ENCODE measurements at regions not wholly inside any gene's neighbourhood (a gene's known extent, or its start where the extent isn't known, plus 50 kb on each side); places are given as distances from the start of the nearest gene placed in this dataset.

DNA sequence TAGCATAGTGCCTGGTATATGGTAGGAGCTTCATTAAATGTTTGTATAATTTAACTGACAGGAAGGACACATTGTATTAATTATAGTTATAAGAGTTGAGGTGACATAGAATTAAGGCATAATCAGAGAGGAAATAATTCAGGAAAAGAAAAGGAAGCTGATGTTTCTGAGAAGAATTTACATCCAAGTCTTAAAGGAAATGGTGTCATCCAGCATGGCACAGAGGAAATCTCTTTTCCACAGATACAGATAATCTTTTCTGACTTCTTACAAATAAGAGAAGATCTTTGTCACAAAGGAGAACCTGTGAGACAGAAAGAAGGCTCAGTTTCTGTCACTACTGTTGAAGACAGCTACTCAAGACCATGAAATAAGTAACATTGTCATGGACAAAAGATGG, 222.5 kb downstream of the GJA1 start:
- H3K36me3 ChIP-seq (ENCODE audit: control insufficient read depth in 2 of 2, insufficient read depth in 2 of 2, low read length in 1 of 2) = no peaks in the 10 kb centered on the region
- RAD21 ChIA-PET (ENCODE audit: unreplicated experiment) = no interaction called here
- in situ Hi-C loops (cut with MboI) = no loop called here
- no peak overlapping the region for H3K27ac ChIP-seq (ENCODE audit: control insufficient read depth, insufficient read depth)
- no peak overlapping the region for H3K4me2 ChIP-seq (ENCODE audit: control insufficient read depth, insufficient read depth)
- TF ChIP-seq IKZF2 (IDR thresholded peaks at IDR 0.05) (no peak), RB1 (IDR thresholded peaks at IDR 0.05; ENCODE audit: borderline replicate concordance) (no peak), LARP7 (IDR thresholded peaks at IDR 0.05) (no peak), ZNF274 (IDR thresholded peaks at IDR 0.05; ENCODE audit: insufficient read depth, insufficient read length) (no peak), NFYB (IDR thresholded peaks at IDR 0.05; ENCODE audit: insufficient read depth, low read depth, low read length) (no peak), PML (IDR thresholded peaks at IDR 0.05; ENCODE audit: low read length) (no peak), SREBF1 (IDR thresholded peaks at IDR 0.05; ENCODE audit: low read length) (no peak), BCL11A (IDR thresholded peaks at IDR 0.05; ENCODE audit: low read depth, low read length) (no peak), STAT3 (IDR thresholded peaks at IDR 0.05; ENCODE audit: low read depth, low read length) (no peak)
- TF ChIP-seq, protein P1, sequence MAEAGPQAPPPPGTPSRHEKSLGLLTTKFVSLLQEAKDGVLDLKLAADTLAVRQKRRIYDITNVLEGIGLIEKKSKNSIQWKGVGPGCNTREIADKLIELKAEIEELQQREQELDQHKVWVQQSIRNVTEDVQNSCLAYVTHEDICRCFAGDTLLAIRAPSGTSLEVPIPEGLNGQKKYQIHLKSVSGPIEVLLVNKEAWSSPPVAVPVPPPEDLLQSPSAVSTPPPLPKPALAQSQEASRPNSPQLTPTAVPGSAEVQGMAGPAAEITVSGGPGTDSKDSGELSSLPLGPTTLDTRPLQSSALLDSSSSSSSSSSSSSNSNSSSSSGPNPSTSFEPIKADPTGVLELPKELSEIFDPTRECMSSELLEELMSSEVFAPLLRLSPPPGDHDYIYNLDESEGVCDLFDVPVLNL (IDR thresholded peaks at IDR 0.05; ENCODE audit: low read depth, low read length) = no peak
- TF ChIP-seq, protein P2, sequence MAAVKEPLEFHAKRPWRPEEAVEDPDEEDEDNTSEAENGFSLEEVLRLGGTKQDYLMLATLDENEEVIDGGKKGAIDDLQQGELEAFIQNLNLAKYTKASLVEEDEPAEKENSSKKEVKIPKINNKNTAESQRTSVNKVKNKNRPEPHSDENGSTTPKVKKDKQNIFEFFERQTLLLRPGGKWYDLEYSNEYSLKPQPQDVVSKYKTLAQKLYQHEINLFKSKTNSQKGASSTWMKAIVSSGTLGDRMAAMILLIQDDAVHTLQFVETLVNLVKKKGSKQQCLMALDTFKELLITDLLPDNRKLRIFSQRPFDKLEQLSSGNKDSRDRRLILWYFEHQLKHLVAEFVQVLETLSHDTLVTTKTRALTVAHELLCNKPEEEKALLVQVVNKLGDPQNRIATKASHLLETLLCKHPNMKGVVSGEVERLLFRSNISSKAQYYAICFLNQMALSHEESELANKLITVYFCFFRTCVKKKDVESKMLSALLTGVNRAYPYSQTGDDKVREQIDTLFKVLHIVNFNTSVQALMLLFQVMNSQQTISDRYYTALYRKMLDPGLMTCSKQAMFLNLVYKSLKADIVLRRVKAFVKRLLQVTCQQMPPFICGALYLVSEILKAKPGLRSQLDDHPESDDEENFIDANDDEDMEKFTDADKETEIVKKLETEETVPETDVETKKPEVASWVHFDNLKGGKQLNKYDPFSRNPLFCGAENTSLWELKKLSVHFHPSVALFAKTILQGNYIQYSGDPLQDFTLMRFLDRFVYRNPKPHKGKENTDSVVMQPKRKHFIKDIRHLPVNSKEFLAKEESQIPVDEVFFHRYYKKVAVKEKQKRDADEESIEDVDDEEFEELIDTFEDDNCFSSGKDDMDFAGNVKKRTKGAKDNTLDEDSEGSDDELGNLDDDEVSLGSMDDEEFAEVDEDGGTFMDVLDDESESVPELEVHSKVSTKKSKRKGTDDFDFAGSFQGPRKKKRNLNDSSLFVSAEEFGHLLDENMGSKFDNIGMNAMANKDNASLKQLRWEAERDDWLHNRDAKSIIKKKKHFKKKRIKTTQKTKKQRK (IDR thresholded peaks at IDR 0.05; ENCODE audit: low read depth, low read length) = no peak
- H3K9ac ChIP-seq (ENCODE audit: control insufficient read depth, insufficient read depth, low read length) = no peak overlapping the region
- no peak for DNase-seq (ENCODE audit: low read depth, low spot score)
- no peak overlapping the region for H3K4me3 ChIP-seq
- H2AFZ ChIP-seq (ENCODE audit: control insufficient read depth, low read depth, low read length) = no peak overlapping the region
- no peak for FAIRE-seq
- H3K9me3 ChIP-seq (replicated peaks; ENCODE audit: control insufficient read depth, insufficient read depth, low read length) = no peaks in the 10 kb centered on the region
- ATAC-seq = no peak
- H3K4me1 ChIP-seq (ENCODE audit: control insufficient read depth, insufficient read depth, low read length) = no peaks in the 10 kb centered on the region
- intact Hi-C loops (cut with micrococcal nuclease; ENCODE audit: unreplicated experiment) = no loop called here
- CTCF ChIA-PET = interaction anchor here (1.4 kb wide), 1 partner anchor 11 kb away, joined by 3 read pairs; no protein-coding TSS in a partner anchor
- SMC1A ChIA-PET (ENCODE audit: uncharacterized antibody, unreplicated experiment) = no interaction called here
- no peaks in the 10 kb centered on the region for H3K27me3 ChIP-seq (replicated peaks in 1 of 2; ENCODE audit: control insufficient read depth in 2 of 2, insufficient read depth in 2 of 2, low read length in 1 of 2)
- no peaks in the 10 kb centered on the region for H3K79me2 ChIP-seq (ENCODE audit: control insufficient read depth, insufficient read depth, low read length)
- POLR2A ChIA-PET = no interaction called here
- no TSS peak for BruUV-seq (replicated peaks)
- no peaks in the 10 kb centered on the region for H4K20me1 ChIP-seq (ENCODE audit: control insufficient read depth, insufficient read depth)

Measured in GM12878 (cell line).